ENCODE measurements at regions not wholly inside any gene's neighbourhood (a gene's known extent, or its start where the extent isn't known, plus 50 kb on each side); places are given as distances from the start of the nearest gene placed in this dataset.

- no peak for DNase-seq (ENCODE audit: extremely low read depth, low read depth)
- no peak overlapping the region for H3K4me3 ChIP-seq (replicated peaks; ENCODE audit: low read depth, low read length)
- TF ChIP-seq CTCF (IDR thresholded peaks at IDR 0.05; ENCODE audit: low read depth, low read length, missing control alignments): no peak
These were observed 380.4 kb upstream of the SORCS1 start for GRCh38 chr10:107544706-107545520.

GRCh38 chr10:107542607-107543006 lies 378.1 kb upstream of the SORCS1 start:
- H3K4me3 ChIP-seq (replicated peaks; ENCODE audit: low read depth, low read length): no peak overlapping the region
- DNase-seq (ENCODE audit: extremely low read depth, low read depth): no peak
- no peak for TF ChIP-seq CTCF (IDR thresholded peaks at IDR 0.05; ENCODE audit: low read depth, low read length, missing control alignments)

- no peak overlapping the region for H3K4me3 ChIP-seq (replicated peaks; ENCODE audit: low read depth, low read length)
- TF ChIP-seq CTCF (IDR thresholded peaks at IDR 0.05; ENCODE audit: low read depth, low read length, missing control alignments): no peak
- DNase-seq (ENCODE audit: extremely low read depth, low read depth): no peak
These were observed 377.5 kb upstream of the SORCS1 start for GRCh38 chr10:107542016-107542415.

- no peak overlapping the region for H3K4me3 ChIP-seq (replicated peaks; ENCODE audit: low read depth, low read length)
- no peak for DNase-seq (ENCODE audit: extremely low read depth, low read depth)
- TF ChIP-seq CTCF (IDR thresholded peaks at IDR 0.05; ENCODE audit: low read depth, low read length, missing control alignments): no peak
These were observed 376.5 kb upstream of the SORCS1 start for GRCh38 chr10:107540981-107541380.

- no peak overlapping the region for H3K4me3 ChIP-seq (replicated peaks; ENCODE audit: low read depth, low read length)
- DNase-seq (ENCODE audit: extremely low read depth, low read depth): no peak
- no peak for TF ChIP-seq CTCF (IDR thresholded peaks at IDR 0.05; ENCODE audit: low read depth, low read length, missing control alignments)
These were observed 364.8 kb upstream of the SORCS1 start for GRCh38 chr10:107529350-107529749.

GRCh38 chr10:107520348-107520747 lies 355.8 kb upstream of the SORCS1 start:
- H3K4me3 ChIP-seq (replicated peaks; ENCODE audit: low read depth, low read length): no peak overlapping the region
- no peak for TF ChIP-seq CTCF (IDR thresholded peaks at IDR 0.05; ENCODE audit: low read depth, low read length, missing control alignments)
- no peak for DNase-seq (ENCODE audit: extremely low read depth, low read depth)

GRCh38 chr10:107517811-107518210 lies 353.3 kb upstream of the SORCS1 start:
- TF ChIP-seq CTCF (IDR thresholded peaks at IDR 0.05; ENCODE audit: low read depth, low read length, missing control alignments): no peak
- DNase-seq (ENCODE audit: extremely low read depth, low read depth): no peak

More at GRCh38 chr10:107517811-107518210, 353.3 kb upstream of the SORCS1 start:
- H3K4me3 ChIP-seq (replicated peaks; ENCODE audit: low read depth, low read length): no peak overlapping the region
